ENCODE measurements at regions not wholly inside any gene's neighbourhood (a gene's known extent, or its start where the extent isn't known, plus 50 kb on each side); places are given as distances from the start of the nearest gene placed in this dataset.

DNA sequence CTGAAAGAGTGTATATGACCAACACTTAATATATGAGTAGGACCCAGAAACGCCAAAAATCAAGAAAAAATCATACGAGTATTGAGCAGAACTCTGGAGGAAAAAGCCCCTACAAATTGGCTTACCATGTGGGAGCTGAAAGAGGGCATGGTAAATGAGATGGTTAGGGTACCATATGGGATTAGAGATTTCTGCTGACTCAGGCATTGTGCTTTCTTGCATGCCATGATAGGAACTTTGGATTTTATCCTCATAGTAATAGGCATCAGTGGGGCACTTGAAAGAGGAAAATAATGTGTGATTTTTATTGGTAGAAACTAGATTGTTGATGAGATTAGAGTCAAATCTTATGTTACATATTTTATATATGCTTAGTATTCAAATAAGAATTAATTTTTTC lies 271.1 kb downstream of the CBLN2 start:
- no peaks in the 10 kb centered on the region for H3K27me3 ChIP-seq
- ATAC-seq (no peak), DNase-seq (no peak)
- H3K4me3 ChIP-seq, result no peak overlapping the region
- H3K27ac ChIP-seq, result no peak overlapping the region
- WGBS, 2 donors, result 47 to 72% methylated on average over 2 of the region's 2 CpGs
- no peaks in the 10 kb centered on the region for H3K36me3 ChIP-seq (replicated peaks in 1 of 2; ENCODE audit: insufficient read depth in 1 of 2, low read depth in 2 of 2)
- H3K9me3 ChIP-seq, result no peaks in the 10 kb centered on the region
- no peak for TF ChIP-seq POLR2A (IDR thresholded peaks at IDR 0.05)
- TF ChIP-seq, protein P1, sequence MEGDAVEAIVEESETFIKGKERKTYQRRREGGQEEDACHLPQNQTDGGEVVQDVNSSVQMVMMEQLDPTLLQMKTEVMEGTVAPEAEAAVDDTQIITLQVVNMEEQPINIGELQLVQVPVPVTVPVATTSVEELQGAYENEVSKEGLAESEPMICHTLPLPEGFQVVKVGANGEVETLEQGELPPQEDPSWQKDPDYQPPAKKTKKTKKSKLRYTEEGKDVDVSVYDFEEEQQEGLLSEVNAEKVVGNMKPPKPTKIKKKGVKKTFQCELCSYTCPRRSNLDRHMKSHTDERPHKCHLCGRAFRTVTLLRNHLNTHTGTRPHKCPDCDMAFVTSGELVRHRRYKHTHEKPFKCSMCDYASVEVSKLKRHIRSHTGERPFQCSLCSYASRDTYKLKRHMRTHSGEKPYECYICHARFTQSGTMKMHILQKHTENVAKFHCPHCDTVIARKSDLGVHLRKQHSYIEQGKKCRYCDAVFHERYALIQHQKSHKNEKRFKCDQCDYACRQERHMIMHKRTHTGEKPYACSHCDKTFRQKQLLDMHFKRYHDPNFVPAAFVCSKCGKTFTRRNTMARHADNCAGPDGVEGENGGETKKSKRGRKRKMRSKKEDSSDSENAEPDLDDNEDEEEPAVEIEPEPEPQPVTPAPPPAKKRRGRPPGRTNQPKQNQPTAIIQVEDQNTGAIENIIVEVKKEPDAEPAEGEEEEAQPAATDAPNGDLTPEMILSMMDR (IDR thresholded peaks at IDR 0.05), result no peak
- intact Hi-C loops (cut with DNase I), result no loop called here
- no peaks in the 10 kb centered on the region for H3K4me1 ChIP-seq

DNA sequence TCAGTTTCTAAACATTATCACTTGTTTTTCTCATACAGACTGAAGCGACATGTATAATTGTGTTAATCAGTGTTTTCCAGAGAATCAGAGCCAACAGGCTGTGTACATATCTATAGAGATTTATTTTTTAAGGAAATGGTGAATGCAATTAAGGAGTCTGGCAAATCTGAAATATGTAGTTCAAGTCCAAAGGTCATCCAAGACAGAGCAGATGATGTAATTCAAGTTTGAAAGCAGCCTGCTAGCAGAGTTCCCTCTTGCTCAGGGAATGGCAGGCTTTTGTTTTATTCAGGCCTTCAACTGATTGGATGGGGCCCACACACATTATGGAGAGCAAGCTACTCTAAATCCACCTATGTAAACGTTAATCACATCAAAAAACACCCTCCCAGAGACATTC lies 282.6 kb downstream of the CBLN2 start:
- Histone ChIP-seq H3K36me3 (replicated peaks in 1 of 2; ENCODE audit: insufficient read depth in 1 of 2, low read depth in 2 of 2) (no peaks in the 10 kb centered on the region), H3K27ac (no peak overlapping the region), H3K27me3 (no peaks in the 10 kb centered on the region), H3K4me3 (no peak overlapping the region), H3K9me3 (no peaks in the 10 kb centered on the region), H3K4me1 (no peaks in the 10 kb centered on the region)
- no peak for ATAC-seq
- no peak for DNase-seq
- intact Hi-C loops (cut with DNase I), result no loop called here
- 21 to 22% methylated on average over 2 of the region's 2 CpGs for WGBS, 2 donors
- TF ChIP-seq, protein P1 (IDR thresholded peaks at IDR 0.05), result no peak
- no peak for TF ChIP-seq POLR2A (IDR thresholded peaks at IDR 0.05)

DNA sequence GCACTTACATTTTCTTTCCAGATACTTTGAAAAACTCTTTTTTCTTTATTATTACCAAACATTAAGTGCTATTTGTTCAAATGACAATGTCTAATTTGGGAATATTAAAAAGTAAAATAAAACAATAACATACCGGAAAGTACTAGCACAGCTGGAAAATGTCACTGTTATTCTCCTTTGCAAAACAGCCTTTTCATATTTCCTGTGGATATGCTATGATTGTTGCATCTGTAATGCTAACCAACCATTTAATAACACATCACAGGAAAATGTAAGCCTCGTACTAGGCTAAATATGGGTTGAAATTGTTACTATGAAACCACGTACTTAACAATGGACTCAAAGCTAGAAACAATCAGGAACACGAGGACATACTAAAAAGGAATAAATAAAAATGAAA lies 298.1 kb downstream of the CBLN2 start:
- no peak overlapping the region for H3K4me3 ChIP-seq
- DNase-seq, result no peak
- WGBS, 2 donors, result 52 to 63% methylated on average over 4 of the region's 4 CpGs
- H3K9me3 ChIP-seq, result no peaks in the 10 kb centered on the region
- H3K36me3 ChIP-seq (replicated peaks in 1 of 2; ENCODE audit: insufficient read depth in 1 of 2, low read depth in 2 of 2), result no peaks in the 10 kb centered on the region
- H3K27me3 ChIP-seq, result no peaks in the 10 kb centered on the region
- no peak overlapping the region for H3K27ac ChIP-seq
- ATAC-seq, result no peak
- intact Hi-C loops (cut with DNase I), result no loop called here
- H3K4me1 ChIP-seq, result no peaks in the 10 kb centered on the region
- TF ChIP-seq, protein P1 (IDR thresholded peaks at IDR 0.05), result no peak
- TF ChIP-seq POLR2A (IDR thresholded peaks at IDR 0.05), result no peak

DNA sequence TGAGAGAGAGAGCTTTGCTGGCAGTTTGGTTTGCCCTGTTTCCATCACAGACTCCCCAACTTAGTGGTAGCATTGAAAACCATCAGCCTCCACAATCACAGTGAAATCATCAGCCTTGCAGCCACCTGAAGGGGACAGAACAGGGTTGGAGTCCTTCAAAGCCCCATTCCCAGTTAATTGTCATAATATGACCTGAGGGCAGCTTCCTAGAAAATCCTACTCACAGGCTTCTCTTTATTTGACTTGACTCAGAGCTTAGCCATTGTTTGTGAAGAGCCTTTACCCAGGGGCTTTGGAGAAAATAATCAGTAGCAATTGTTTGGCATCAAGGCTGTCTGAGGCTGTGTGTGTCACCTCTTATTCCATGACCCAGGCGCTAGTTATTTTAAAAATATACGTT lies 308.7 kb downstream of the CBLN2 start:
- no peak for ATAC-seq
- TF ChIP-seq, protein P1 (IDR thresholded peaks at IDR 0.05), result no peak
- TF ChIP-seq POLR2A (IDR thresholded peaks at IDR 0.05), result no peak
- 19 to 35% methylated on average over 2 of the region's 2 CpGs for WGBS, 2 donors
- Histone ChIP-seq H3K36me3 (replicated peaks in 1 of 2; ENCODE audit: insufficient read depth in 1 of 2, low read depth in 2 of 2) (no peaks in the 10 kb centered on the region), H3K9me3 (no peaks in the 10 kb centered on the region), H3K27me3 (no peaks in the 10 kb centered on the region), H3K27ac (no peak overlapping the region), H3K4me3 (no peak overlapping the region), H3K4me1 (no peaks in the 10 kb centered on the region)
- DNase-seq, result no peak
- intact Hi-C loops (cut with DNase I), result no loop called here

- ATAC-seq (no peak), DNase-seq (no peak)
- Histone ChIP-seq H3K4me3 (no peak overlapping the region), H3K27me3 (no peaks in the 10 kb centered on the region), H3K27ac (no peak overlapping the region), H3K36me3 (replicated peaks in 1 of 2; ENCODE audit: insufficient read depth in 1 of 2, low read depth in 2 of 2) (no peaks in the 10 kb centered on the region), H3K9me3 (no peaks in the 10 kb centered on the region), H3K4me1 (no peaks in the 10 kb centered on the region)
- TF ChIP-seq, protein P1 (IDR thresholded peaks at IDR 0.05), result no peak
- no peak for TF ChIP-seq POLR2A (IDR thresholded peaks at IDR 0.05)
- intact Hi-C loops (cut with DNase I), result no loop called here
- 23 to 25% methylated on average over 4 of the region's 4 CpGs for WGBS, 2 donors
These were observed 311.0 kb downstream of the CBLN2 start for GRCh38 chr18:72233106-72233505.
